Embryonic facial prominence (tissue), 1 donor: ENCODE measurements at regions not wholly inside any gene's neighbourhood (a gene's known extent, or its start where the extent isn't known, plus 50 kb on each side); places are given as distances from the start of the nearest gene placed in this dataset.

ENCODE experiments used
- DNase-seq: peaks from one replicate; pipeline ENCODE4 v3.0.0-alpha.2; 2016; ENCODE audit errors: extremely low spot score

- DNase-seq, result no peak
Measured at GRCh38 chr2:64829525-64829924, 159.7 kb upstream of the SLC1A4 start.

- DNase-seq, result no peak
Measured at GRCh38 chr2:64831134-64831976, 157.8 kb upstream of the SLC1A4 start.

- DNase-seq, result no peak
Measured at GRCh38 chr2:64831977-64832328, 157.2 kb upstream of the SLC1A4 start.

- DNase-seq, result no peak
Measured at GRCh38 chr2:64832936-64833335, 156.3 kb upstream of the SLC1A4 start.

DNA sequence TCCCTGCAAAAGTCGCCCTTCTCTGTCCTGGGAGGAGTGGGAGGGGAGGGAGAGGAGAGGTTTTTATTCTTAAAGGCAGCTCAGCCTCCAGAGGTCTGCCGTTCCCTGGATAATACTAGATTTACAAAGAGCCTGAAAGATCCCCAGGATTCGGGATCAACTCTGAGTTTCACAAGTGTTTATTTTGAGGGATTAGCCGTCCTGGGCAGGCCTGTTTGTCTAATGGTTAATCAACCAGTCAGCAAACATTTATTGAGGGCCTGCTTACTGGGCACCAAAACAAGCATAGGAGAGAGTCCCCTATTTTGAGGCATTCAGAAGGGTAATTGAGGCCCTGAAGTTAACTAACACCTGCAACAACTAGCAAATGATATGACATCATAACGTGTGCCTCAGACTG is 152.6 kb upstream of the SLC1A4 start:
- no peak for DNase-seq

GRCh38 chr2:64837116-64837731 is 152.0 kb upstream of the SLC1A4 start:
- no peak for DNase-seq

GRCh38 chr2:64837925-64838641 is 151.1 kb upstream of the SLC1A4 start:
- DNase-seq, result no peak

DNA sequence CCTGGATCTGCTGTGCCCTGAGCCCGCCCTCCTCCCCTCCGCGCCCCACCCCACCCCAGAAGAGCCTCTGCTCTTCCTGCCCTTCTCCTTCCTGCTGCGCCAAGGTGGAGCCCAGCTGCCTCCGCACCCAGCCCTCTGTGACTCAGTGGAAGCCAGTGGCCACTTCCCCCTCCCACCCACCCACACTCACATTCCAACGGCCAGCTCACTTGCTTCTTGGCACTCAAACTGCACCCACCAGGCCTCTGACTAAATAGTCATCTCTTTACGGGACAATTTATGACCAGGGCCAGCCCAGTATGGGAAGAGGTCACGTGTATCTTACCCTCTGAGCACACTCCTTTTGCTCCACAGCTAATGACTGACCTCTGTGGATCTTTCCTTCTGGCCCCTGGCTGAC is 150.4 kb upstream of the SLC1A4 start:
- DNase-seq, result no peak

DNA sequence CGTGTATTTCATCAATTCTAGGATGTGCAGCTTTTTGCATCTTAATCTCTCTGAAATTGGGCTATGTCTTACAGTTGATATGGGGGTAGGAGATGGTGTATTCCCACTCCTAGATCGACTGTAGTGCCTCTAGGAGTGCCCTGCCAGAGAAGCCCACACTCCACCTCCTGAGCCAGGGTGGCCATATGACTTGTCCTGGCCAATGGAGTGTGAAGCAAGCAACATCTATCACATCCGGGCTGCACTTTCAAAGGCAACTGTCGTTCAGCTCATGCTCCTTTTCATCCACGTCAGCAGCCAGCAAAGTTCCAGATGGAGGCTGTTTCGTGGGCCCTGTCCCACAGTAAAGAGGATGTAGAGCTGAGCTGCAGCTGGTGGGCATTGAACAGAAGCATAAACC is 149.4 kb upstream of the SLC1A4 start:
- no peak for DNase-seq

- no peak for DNase-seq
Measured at GRCh38 chr2:64840426-64840881, 148.7 kb upstream of the SLC1A4 start.

DNA sequence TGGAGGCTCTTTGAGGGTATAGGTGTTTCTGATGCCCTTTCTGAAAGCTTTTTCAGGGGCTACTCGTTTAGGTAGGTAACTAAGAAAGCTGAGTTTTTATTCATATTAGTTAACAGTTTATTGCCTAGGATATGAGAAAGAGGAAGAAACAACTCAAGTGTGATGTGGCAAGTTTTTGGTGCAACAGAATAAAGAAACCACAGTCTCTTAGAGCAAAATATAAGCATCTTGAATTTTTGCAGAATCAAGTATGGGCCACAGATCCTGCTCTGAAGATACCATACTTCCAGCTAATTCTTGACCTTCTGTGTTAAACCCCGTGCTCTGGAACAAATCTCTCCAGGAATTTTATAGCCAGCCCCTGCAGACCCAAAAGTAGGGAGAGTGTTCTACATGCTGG is 147.7 kb upstream of the SLC1A4 start:
- no peak for DNase-seq

GRCh38 chr2:64842030-64842429 is 147.2 kb upstream of the SLC1A4 start:
- DNase-seq, result no peak

- no peak for DNase-seq
Measured at GRCh38 chr2:64844087-64844486, 145.1 kb upstream of the SLC1A4 start.

- DNase-seq, result no peak
Measured at GRCh38 chr2:64845273-64845905, 143.8 kb upstream of the SLC1A4 start.

DNA sequence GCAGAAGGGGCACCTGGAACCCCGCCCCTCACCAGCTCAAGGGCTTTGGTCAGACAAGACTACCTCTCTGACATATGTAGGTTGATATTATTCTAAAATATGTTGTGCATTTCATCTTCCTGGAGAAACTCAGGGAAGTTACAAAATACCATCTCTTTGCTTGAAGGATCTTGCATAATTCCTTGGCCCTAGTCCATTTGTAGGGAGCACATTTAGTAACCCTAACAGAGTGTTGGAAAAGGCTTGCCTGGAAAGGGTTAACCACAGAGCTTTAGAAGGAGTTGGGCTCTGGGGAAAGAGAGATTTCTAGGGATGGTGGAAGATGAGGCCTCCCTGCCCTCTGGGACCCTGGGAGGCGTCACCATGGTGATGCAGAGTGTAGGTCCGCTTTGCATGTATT is 143.0 kb upstream of the SLC1A4 start:
- no peak for DNase-seq

DNA sequence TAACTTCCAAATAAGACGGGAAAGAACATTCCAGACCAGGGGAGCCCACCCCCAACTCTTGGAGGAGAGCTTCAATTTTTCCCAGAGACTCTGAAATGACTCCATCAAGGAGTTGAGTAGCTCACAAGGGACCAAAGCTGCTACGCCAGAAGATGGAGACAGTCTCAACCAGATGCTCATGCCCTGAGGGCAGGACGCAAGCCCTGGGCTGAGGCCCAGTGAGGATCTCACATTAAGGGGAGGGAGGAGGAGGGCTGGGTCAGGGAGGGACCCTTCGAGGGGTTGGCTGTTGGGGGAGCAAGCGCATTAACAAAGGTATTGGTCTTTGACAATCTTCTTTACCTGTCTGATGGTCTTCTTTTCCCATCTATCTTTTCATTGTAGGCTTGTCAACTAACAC is 141.3 kb upstream of the SLC1A4 start:
- no peak for DNase-seq

DNA sequence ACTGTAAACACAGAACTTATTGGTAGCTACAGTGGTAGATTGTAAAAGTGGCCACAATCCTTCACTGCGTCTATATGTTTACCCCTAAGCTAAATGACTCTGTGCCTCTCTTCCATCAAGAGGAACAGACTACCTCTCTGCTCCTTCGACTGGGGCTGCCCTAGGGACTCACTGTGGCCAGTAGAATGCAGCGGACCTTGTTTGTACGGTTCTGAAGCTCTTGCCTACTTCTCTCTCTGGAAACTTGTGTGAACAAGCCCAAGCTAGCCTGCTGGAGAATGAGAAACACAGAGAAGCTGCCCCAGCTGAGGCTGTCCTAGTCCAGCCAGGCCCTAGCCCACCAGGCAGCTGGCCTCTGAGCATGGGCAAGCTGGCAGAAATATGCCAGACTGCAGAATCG is 140.8 kb upstream of the SLC1A4 start:
- no peak for DNase-seq

DNA sequence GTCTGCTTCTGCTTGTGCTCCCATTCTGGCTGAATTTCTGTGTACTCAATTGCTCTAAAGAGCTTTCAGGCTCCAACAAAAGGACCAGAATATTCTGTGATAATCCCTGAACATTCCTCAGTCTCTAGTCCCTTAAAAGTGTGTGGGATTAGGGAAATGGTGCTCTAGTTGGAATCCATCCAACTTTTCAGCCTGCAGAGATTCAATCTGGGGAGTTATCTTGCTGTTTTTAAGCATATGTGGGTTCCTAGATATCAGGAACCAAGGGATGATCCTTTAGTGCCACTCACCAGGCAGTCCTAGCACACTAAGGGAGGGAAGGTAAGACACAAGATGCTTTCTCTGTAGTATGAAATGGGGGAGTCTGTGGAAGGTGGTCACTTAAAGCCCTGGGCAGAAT is 140.3 kb upstream of the SLC1A4 start:
- no peak for DNase-seq

GRCh38 chr2:64850642-64851041 is 138.6 kb upstream of the SLC1A4 start:
- DNase-seq, result no peak

DNA sequence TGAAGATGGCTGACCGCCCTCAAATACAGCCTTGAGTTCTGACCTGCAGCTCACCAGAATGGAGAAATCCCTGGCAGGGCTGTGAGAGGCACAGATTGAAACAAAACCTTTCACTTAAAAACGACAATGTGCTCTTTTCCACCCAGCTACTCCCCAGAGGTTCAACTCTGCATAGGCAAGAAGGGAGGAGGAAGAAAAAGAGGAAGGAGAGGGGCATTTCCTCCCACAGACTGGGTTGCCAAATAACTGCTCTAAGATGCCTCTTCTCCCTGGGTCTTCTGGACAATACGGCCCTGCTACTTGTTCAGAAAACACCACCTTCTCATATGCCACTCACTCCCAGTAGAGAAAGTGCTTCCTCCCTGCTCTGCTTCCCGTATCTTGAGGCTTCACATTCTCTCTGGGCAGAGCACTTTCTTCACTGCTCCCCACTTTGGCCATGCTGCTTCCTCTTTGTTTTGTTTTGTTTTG is 136.4 kb upstream of the SLC1A4 start:
- no peak for DNase-seq

DNA sequence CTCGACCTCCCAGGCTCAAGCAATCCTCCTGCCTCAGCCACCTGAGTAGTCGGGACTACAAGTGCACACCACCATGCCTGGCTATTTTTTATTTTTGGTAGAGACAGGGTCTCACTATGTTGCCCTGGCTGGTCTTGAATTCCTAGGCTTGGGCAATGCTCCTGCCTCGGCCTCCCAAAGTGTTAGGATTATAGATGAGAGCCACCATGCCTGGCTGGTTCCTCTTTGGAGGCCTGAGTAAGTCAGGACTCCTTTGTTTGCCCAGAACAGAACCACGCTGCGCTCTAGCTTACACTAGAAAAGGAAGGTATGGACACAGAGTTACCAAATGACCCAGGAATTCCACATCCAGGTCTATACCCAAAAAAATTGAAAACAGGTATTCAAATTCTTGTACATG is 135.9 kb upstream of the SLC1A4 start:
- DNase-seq, result no peak

- no peak for DNase-seq
Measured at GRCh38 chr2:64853894-64854293, 135.3 kb upstream of the SLC1A4 start.
